ENCODE measurements at regions not wholly inside any gene's neighbourhood (a gene's known extent, or its start where the extent isn't known, plus 50 kb on each side); places are given as distances from the start of the nearest gene placed in this dataset.

- H3K4me3 ChIP-seq: no peak overlapping the region
- TF ChIP-seq CTCF (IDR thresholded peaks at IDR 0.05) (no peak), POLR2A (IDR thresholded peaks at IDR 0.05) (no peak)
- no peaks in the 10 kb centered on the region for H3K36me3 ChIP-seq
- no peaks in the 10 kb centered on the region for H3K4me1 ChIP-seq
- intact Hi-C loops (cut with DNase I): no loop called here
- 48 to 68% (median 61%) methylated on average over 2 of the region's 2 CpGs for WGBS, 4 donors
- H3K9me3 ChIP-seq: no peaks in the 10 kb centered on the region
- no peak for DNase-seq
- no peak for ATAC-seq
- no peaks in the 10 kb centered on the region for H3K27me3 ChIP-seq
- no peak overlapping the region for H3K27ac ChIP-seq
Observed at GRCh38 chr2:200092235-200092634, 136.9 kb downstream of the MAIP1 start.

GRCh38 chr2:200095436-200095835 is 140.1 kb downstream of the MAIP1 start:
- H3K36me3 ChIP-seq: no peaks in the 10 kb centered on the region
- intact Hi-C loops (cut with DNase I): no loop called here
- no peak for DNase-seq
- no peaks in the 10 kb centered on the region for H3K27me3 ChIP-seq
- H3K4me1 ChIP-seq: no peaks in the 10 kb centered on the region
- H3K27ac ChIP-seq: no peak overlapping the region
- no peak for TF ChIP-seq CTCF (IDR thresholded peaks at IDR 0.05)
- no peak for TF ChIP-seq POLR2A (IDR thresholded peaks at IDR 0.05)
- H3K4me3 ChIP-seq: no peak overlapping the region
- no peaks in the 10 kb centered on the region for H3K9me3 ChIP-seq
- 73 to 76% (median 75%) methylated on average over 3 of the region's 3 CpGs for WGBS, 4 donors
- ATAC-seq: no peak

- intact Hi-C loops (cut with DNase I): no loop called here
- H3K27ac ChIP-seq: no peak overlapping the region
- H3K4me3 ChIP-seq: no peak overlapping the region
- H3K4me1 ChIP-seq: no peaks in the 10 kb centered on the region
- no peak for TF ChIP-seq POLR2A (IDR thresholded peaks at IDR 0.05)
- no peak for TF ChIP-seq CTCF (IDR thresholded peaks at IDR 0.05)
- DNase-seq (no peak), ATAC-seq (no peak)
- no peaks in the 10 kb centered on the region for H3K27me3 ChIP-seq
- no peaks in the 10 kb centered on the region for H3K36me3 ChIP-seq
- H3K9me3 ChIP-seq: no peaks in the 10 kb centered on the region
- WGBS, 4 donors: 84 to 95% (median 89%) methylated on average over 1 of the region's 1 CpG
Observed at GRCh38 chr2:200099256-200099655, 143.9 kb downstream of the MAIP1 start.

GRCh38 chr2:200100027-200100426 is 144.6 kb downstream of the MAIP1 start:
- H3K36me3 ChIP-seq: no peaks in the 10 kb centered on the region
- no peak overlapping the region for H3K4me3 ChIP-seq
- DNase-seq (no peak), ATAC-seq (no peak)
- H3K27me3 ChIP-seq: no peaks in the 10 kb centered on the region
- intact Hi-C loops (cut with DNase I): no loop called here
- TF ChIP-seq POLR2A (IDR thresholded peaks at IDR 0.05): no peak
- no peak for TF ChIP-seq CTCF (IDR thresholded peaks at IDR 0.05)
- no peaks in the 10 kb centered on the region for H3K9me3 ChIP-seq
- no peak overlapping the region for H3K27ac ChIP-seq
- no peaks in the 10 kb centered on the region for H3K4me1 ChIP-seq
